HG03432 (cell line): ENCODE measurements at regions not wholly inside any gene's neighbourhood (a gene's known extent, or its start where the extent isn't known, plus 50 kb on each side); places are given as distances from the start of the nearest gene placed in this dataset.

Experiments used
- ATAC-seq: cut with Tn5 transposase; IDR thresholded peaks from one replicate; pipeline ENCODE4 v1.9.1; 2021; ENCODE audit warnings: mild to moderate bottlenecking, moderate library complexity; ENCODE audit not compliant: unreplicated experiment

GRCh38 chr4:18844726-18845125 is 823.2 kb upstream of the LCORL start:
- no peak for ATAC-seq

DNA sequence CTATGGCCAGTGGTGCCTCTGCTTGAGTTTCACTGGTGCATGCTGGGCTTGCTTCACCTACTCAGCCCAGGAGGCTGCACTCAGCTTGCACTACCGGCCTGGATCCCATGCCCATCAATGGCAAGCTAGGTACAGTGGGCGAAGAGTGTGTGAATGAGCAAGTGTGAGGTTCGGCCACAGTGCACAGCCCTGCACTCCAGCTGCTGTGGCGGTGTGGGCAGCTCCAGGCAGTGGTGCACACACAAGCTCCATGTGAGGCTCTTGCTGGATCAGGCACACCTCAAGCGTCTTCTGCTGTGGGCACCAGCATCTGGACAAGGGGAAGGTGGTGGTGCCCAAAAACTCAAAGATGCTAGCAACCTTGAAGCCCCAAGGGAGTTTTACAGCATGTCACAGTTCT is 820.9 kb upstream of the LCORL start:
- no peak for ATAC-seq

DNA sequence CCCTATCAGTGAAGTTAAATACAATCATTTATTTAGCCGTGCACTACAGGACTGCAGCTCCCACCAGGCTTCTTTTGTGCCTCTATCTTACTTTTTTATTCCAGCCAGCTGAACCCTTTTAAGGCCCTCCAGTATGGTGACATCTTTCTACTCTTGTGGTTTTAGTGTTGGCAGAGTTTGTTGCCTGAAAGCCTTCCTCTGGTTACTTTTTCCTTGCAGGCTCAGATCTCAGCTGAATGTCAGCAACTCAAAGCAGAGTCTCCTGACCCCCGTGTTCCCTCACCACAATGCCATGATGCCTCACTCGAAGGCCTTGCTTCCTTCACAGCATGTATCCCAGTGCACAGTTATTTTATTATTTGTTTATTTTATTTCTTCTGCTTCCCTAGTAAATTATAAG is 818.9 kb upstream of the LCORL start:
- ATAC-seq: no peak

- no peak for ATAC-seq
These were observed 794.8 kb upstream of the LCORL start for GRCh38 chr4:18816228-18816895.

GRCh38 chr4:18815779-18816173 is 794.2 kb upstream of the LCORL start:
- ATAC-seq: no peak

DNA sequence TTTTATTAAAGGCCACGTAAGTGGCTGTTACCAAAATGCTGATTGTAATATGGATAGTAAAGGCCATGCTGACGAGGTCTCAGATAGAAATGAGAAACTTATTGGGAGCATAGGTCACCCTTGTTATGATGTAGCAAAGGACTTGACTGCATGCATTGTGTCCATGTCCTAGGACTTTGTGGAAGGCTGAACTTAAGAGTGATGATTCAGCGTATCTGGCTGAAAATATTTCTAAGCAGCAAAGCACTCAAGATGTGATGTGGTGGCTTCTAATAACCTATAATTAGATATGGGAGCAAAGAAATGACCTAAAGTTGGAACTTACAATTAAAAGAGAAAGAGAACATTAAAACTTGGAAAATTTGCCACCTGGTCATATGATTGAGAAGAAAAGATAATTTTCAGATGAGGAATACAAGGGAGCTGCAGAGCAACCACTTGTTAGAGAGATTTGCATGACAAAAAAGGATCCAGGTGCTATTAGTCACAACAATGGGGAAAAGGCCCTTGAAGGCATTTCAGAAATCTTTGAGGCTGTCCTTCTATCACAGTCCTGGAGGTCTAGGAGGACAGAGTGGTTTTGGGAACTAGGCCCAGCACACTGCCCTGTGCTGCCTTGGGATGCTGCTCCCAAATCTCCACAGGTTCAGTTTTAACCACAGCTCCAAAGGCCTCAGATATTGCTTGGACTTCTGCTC is 793.7 kb upstream of the LCORL start:
- ATAC-seq: no peak

- ATAC-seq: no peak
These were observed 792.2 kb upstream of the LCORL start for GRCh38 chr4:18813771-18814170.

- ATAC-seq: no peak
These were observed 791.5 kb upstream of the LCORL start for GRCh38 chr4:18813055-18813454.

DNA sequence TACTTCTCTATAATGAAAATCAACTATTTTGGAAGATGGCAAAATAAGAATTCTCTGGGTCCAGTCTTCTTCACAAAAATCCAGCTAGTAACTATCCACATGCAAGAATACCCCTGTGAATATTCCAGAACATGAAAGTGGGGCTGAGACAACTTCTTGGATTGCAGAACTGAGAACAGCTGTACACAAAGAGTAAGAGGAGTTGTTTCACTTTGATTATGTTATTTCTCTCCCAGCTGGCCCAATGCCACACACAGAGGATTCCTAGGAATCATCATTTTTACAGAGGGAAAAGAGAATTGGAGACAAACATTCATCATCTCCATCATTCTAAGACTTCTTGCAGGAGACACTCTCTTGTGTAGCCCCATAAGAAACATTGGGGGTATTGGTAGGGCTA is 782.2 kb upstream of the LCORL start:
- ATAC-seq: no peak

GRCh38 chr4:18798123-18798522 is 776.6 kb upstream of the LCORL start:
- no peak for ATAC-seq

- no peak for ATAC-seq
These were observed 774.2 kb upstream of the LCORL start for GRCh38 chr4:18795794-18796193.

GRCh38 chr4:18777190-18777930 is 755.8 kb upstream of the LCORL start:
- no peak for ATAC-seq

DNA sequence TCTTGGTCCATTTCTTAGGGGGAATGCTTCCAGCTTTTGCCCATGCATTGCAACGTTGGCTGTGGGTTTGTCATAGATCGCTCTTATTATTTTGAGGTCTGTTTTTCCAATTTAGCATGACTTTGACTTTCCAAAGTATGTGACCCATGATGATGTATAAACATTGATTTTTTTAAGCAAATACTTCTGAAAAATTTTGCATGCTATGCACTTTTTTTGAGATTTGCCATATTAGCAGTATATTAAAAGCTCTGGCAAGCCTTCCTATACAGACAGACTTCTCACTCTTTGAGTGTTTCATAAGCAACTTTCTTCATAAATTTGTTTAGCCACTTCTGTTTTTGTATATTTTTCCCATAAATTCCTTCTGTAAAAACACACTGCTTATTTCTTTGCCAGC is 746.4 kb upstream of the LCORL start:
- ATAC-seq: no peak

GRCh38 chr4:18756671-18757070 is 735.1 kb upstream of the LCORL start:
- ATAC-seq: no peak

- ATAC-seq: no peak
These were observed 732.6 kb upstream of the LCORL start for GRCh38 chr4:18754180-18754579.

DNA sequence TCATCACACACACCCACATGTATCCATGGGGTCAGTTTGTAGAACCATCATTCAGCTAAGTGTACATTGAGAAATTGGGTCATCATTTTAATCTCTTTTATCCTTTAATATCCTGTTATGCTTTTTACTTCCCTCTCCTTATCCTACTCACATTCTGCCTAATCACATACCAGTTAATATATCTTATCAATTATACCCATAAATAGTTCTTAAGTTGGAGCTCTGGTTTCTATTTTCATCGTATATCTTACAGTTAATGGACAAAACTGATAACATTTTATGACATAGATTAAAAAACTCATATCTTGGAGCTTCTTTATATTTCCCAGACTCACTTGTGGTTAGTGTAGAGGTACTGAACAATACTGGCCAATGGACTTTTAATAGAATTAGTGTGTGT is 729.5 kb upstream of the LCORL start:
- no peak for ATAC-seq

DNA sequence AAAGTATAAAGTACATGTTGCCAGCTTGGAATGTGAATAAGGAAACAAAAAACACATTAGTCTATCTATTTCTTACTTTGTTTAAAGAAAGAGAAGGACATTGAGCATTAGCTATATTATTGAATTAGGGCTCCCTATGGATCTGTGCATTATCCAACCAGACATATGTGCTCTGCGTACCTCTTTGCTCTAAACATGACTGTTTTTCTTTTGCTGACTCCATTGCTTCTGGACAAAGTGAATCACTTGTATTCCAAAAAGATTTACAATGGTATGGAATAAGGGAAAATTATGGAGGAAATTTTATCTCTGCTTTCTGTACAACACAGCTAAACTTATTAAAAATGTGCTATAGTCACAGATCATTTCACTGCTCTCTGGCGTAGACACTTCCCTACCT is 727.8 kb upstream of the LCORL start:
- no peak for ATAC-seq

- ATAC-seq: no peak
These were observed 715.0 kb upstream of the LCORL start for GRCh38 chr4:18736551-18736950.

DNA sequence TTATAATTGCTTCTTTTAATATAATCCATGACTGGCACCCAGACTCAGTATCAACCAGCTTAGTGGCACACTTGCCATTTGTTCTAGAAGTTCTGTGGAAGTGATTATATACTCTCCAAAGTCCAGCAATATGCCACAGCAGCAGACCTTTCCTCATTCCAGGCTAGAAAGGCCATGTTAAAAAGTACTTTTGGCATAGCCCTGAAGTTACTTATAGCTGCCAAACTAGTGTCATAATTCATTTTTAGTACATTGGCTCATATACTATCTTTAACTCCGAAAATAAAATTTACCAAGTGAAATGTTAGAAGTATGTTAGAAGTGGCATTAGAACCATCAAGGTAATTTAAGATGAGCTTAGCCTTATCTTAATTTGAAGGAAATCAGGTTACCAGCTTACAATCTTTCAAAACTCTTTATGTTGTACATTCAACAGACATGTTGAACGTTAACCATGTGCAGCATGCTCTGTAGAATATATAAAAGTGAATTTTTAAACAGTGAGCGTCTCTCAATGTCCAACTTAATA is 714.2 kb upstream of the LCORL start:
- no peak for ATAC-seq

DNA sequence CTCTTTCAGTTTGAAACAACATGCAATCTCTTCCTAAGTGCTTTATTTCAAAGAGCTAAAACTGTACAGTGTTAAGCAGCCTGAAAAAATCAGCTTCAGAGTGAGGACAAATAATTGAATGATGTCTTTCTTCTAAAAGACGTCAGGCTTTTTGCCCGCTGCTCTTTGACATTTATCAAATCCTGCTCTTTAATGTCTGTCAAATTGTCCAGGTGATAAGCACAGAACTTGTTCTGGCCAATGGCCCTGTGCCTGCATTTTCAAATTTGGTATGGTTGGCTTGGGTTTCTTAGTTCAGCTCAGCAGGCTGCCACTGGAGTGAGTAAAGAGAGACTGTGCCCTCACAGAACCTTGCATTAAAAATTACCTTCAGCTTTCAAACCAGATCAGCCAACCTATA is 712.9 kb upstream of the LCORL start:
- ATAC-seq: no peak

- no peak for ATAC-seq
These were observed 712.4 kb upstream of the LCORL start for GRCh38 chr4:18733961-18734360.

- no peak for ATAC-seq
These were observed 701.2 kb upstream of the LCORL start for GRCh38 chr4:18722748-18723191.
